Gastroesophageal sphincter (tissue), 4 donors: ENCODE measurements at regions not wholly inside any gene's neighbourhood (a gene's known extent, or its start where the extent isn't known, plus 50 kb on each side); places are given as distances from the start of the nearest gene placed in this dataset.

ENCODE experiments used
- ATAC-seq: fragments of 150-250 bp; one replicate; pipeline ENCODE4 v1.9.1; 2016; ENCODE audit warnings: mild to moderate bottlenecking, moderate library complexity
- H3K27ac ChIP-seq, 4 donors: fragments of 200-600 bp; sonication (generic) in 3 of 4; 1 replicate in 3 of 4; 2 replicates in 1 of 4; pipeline ENCODE4 v1.5.1; 2016 to 2019
- H3K27me3 ChIP-seq: fragments of 200-600 bp; sonication (generic); one replicate; pipeline ENCODE4 v1.5.1; 2019
- H3K36me3 ChIP-seq, 2 donors: fragments of 200-600 bp; sonication (generic); one replicate each; pipeline ENCODE4 v1.5.1; 2019; ENCODE audit warnings: control low read depth in 1 of 2
- H3K4me1 ChIP-seq, 3 donors: fragments of 200-600 bp; sonication (generic); 1 replicate in 2 of 3; 2 replicates in 1 of 3; pipeline ENCODE4 v1.5.1; 2016 to 2019; ENCODE audit warnings: control low read depth in 2 of 3
- H3K4me3 ChIP-seq, 2 donors: fragments of 200-600 bp; sonication (generic); one replicate each; pipeline ENCODE4 v1.5.1; 2019; ENCODE audit warnings: mild to moderate bottlenecking in 1 of 2, moderate library complexity in 1 of 2
- H3K9me3 ChIP-seq, 3 donors: fragments of 200-600 bp; sonication (generic); one replicate each; pipeline ENCODE4 v1.5.1; 2017 to 2019; ENCODE audit warnings: control low read depth in 2 of 3
- EP300 ChIP-seq: sonication (generic); formaldehyde crosslinking; IDR thresholded peaks from one replicate; pipeline ENCODE4 v1.6.1; 2017; ENCODE audit warnings: antibody characterized with exemption, mild to moderate bottlenecking
- POLR2A ChIP-seq, 2 donors: fragments of 450-650 bp; IDR thresholded peaks; one replicate each; pipeline ENCODE4 v1.6.1; 2017; ENCODE audit warnings: antibody characterized with exemption in 2 of 2, mild to moderate bottlenecking in 2 of 2, moderate library complexity in 1 of 2
- POLR2AphosphoS5 ChIP-seq: sonication (generic); formaldehyde crosslinking; IDR thresholded peaks from one replicate; pipeline ENCODE4 v1.6.1; 2017; ENCODE audit warnings: antibody characterized with exemption
- WGBS, 2 donors: methylation state at CpG; one replicate each; pipeline ENCODE4 v1.1.5; 2018; ENCODE audit warnings: low coverage in 1 of 2; 5-methylcytosine and 5-hydroxymethylcytosine counted together
- TF ChIP-seq, protein P1 (sequence below), 4 experiments: fragments of 200-600 bp in 2 of 4; fragments of 450-650 bp in 2 of 4; sonication (generic) in 1 of 4; IDR thresholded peaks; one replicate each; pipeline ENCODE4 v1.5.1; 2017 to 2019; ENCODE audit warnings: antibody characterized with exemption in 4 of 4, mild to moderate bottlenecking in 2 of 4, moderate library complexity in 2 of 4

DNA sequence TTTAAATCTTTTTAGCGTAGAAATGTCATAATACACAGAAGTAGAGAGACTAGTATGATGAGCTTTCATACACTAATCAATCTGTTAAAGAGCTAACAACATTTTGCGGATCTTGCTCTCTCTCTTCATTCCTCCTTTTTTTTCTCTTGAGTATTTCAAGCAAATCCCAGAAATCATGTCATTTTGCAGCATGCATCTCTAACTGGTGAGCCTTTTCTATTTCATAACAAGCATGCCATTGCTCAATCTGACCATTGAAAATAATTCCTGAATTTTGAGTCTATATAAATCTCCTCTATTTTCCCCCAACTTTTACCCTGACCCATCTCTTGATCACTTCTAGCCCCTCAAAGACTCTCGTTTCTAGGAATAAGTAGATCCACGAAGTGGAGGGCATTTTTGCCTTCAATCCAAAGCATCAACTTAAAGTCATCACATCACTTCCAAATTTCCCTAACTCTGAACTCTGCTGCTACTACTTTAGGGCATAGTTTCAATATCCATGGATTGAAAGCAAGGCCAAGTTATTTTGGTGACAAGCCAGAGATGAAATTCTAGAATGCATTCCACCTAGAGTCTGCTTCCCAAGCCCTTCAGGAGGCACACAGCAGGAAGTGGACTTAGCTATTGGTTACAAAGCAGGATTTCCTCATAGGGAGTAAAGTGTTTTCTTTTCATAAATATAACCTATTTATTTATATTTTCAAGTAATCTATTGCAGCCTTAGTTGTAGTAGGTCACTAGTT lies 253.5 kb upstream of the ZPLD1 start:
- 82 to 83% methylated on average over 4 of the region's 4 CpGs for WGBS, 2 donors
- H3K36me3 ChIP-seq, result no peaks in the 10 kb centered on the region
- no peaks in the 10 kb centered on the region for H3K27me3 ChIP-seq
- ATAC-seq, result peak; percentile 66
- TF ChIP-seq POLR2A (IDR thresholded peaks at IDR 0.05) (no peak), EP300 (no peak), POLR2AphosphoS5 (peak; percentile 47)
- H3K4me3 ChIP-seq, result no peak overlapping the region
- H3K27ac ChIP-seq, result peak overlapping the region; percentile 50 to 73 (median 63)
- H3K4me1 ChIP-seq, result peaks cover 7 to 45% (median 21%) of the 10 kb centered on the region in 3 donors
- no peaks in the 10 kb centered on the region for H3K9me3 ChIP-seq

DNA sequence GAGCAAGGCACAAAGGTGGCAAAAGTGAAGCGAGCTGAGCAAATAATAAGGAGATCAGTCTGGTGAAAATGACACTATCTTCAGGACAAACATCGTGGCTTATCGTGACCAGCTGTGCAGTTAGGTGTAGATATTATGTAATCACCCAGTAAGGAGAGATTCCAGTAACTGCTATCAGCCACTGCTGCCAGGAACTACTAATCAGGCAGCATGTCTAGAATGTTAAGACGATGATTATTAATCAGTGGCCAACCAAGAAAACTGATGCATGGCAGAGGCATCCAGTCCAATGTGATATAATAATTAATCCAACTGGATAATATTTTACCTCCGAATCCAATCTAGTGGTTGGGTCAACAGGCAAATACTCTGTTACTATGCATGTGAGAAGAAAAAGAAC lies 252.7 kb upstream of the ZPLD1 start:
- H3K4me3 ChIP-seq, result no peak overlapping the region
- no peaks in the 10 kb centered on the region for H3K36me3 ChIP-seq
- peaks cover 7 to 45% (median 21%) of the 10 kb centered on the region in 3 donors for H3K4me1 ChIP-seq
- no peaks in the 10 kb centered on the region for H3K27me3 ChIP-seq
- H3K9me3 ChIP-seq, result no peaks in the 10 kb centered on the region
- ATAC-seq, result no peak
- peak overlapping the region; percentile 47 to 73 (median 56) for H3K27ac ChIP-seq
- TF ChIP-seq EP300, result no peak
- TF ChIP-seq, protein P1, sequence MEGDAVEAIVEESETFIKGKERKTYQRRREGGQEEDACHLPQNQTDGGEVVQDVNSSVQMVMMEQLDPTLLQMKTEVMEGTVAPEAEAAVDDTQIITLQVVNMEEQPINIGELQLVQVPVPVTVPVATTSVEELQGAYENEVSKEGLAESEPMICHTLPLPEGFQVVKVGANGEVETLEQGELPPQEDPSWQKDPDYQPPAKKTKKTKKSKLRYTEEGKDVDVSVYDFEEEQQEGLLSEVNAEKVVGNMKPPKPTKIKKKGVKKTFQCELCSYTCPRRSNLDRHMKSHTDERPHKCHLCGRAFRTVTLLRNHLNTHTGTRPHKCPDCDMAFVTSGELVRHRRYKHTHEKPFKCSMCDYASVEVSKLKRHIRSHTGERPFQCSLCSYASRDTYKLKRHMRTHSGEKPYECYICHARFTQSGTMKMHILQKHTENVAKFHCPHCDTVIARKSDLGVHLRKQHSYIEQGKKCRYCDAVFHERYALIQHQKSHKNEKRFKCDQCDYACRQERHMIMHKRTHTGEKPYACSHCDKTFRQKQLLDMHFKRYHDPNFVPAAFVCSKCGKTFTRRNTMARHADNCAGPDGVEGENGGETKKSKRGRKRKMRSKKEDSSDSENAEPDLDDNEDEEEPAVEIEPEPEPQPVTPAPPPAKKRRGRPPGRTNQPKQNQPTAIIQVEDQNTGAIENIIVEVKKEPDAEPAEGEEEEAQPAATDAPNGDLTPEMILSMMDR (IDR thresholded peaks at IDR 0.05), result no peak
- no peak for TF ChIP-seq POLR2A (IDR thresholded peaks at IDR 0.05)
- peak; percentile 60 for TF ChIP-seq POLR2AphosphoS5
- WGBS, 2 donors, result 27 to 65% methylated on average over 4 to 5 of the region's 5 CpGs

DNA sequence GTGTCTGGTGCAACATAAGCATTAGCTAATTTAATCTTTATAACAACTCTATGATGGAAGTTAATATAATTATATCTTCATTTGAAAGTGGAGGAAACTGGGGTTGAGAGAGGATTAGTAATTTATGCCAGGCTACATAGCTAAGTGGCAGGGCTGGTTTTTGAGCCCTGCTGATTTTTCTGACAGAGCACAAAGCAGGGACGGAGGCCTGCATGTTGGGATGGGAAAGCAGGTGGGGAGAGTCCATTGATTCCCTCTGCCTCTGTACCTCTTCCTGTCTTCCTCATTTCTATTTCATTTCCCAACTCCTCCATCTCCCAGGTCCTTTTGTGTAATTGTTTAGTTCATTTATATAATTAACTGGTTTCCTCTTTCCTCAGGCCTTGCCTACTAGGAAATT lies 251.6 kb upstream of the ZPLD1 start:
- Histone ChIP-seq H3K27me3 (no peaks in the 10 kb centered on the region), H3K27ac (no peak overlapping the region), H3K9me3 (no peaks in the 10 kb centered on the region), H3K4me3 (no peak overlapping the region), H3K4me1 (peaks cover 7 to 44% (median 21%) of the 10 kb centered on the region in 3 donors), H3K36me3 (no peaks in the 10 kb centered on the region)
- WGBS, 2 donors, result 62 to 100% methylated on average over 1 of the region's 1 CpG
- ATAC-seq, result no peak
- TF ChIP-seq POLR2A (IDR thresholded peaks at IDR 0.05) (no peak), EP300 (no peak), POLR2AphosphoS5 (no peak)
- TF ChIP-seq, protein P1 (IDR thresholded peaks at IDR 0.05), result no peak

GRCh38 chr3:102183623-102184022 lies 251.2 kb upstream of the ZPLD1 start:
- 86 to 100% methylated on average over 1 of the region's 1 CpG for WGBS, 2 donors
- no peak for ATAC-seq
- Histone ChIP-seq H3K36me3 (no peaks in the 10 kb centered on the region), H3K4me1 (peaks cover 7 to 39% (median 21%) of the 10 kb centered on the region in 3 donors), H3K4me3 (no peak overlapping the region), H3K27me3 (no peaks in the 10 kb centered on the region), H3K9me3 (no peaks in the 10 kb centered on the region), H3K27ac (no peak overlapping the region)
- TF ChIP-seq EP300, result no peak
- TF ChIP-seq POLR2A (IDR thresholded peaks at IDR 0.05), result no peak

GRCh38 chr3:102189541-102189940 lies 245.3 kb upstream of the ZPLD1 start:
- Histone ChIP-seq H3K27ac (no peak overlapping the region), H3K27me3 (no peaks in the 10 kb centered on the region), H3K4me3 (no peak overlapping the region), H3K4me1 (peaks cover 0 to 19% (median 3%) of the 10 kb centered on the region in 3 donors), H3K9me3 (no peaks in the 10 kb centered on the region), H3K36me3 (no peaks in the 10 kb centered on the region)
- WGBS, 2 donors, result 42 to 67% methylated on average over 2 of the region's 2 CpGs
- no peak for ATAC-seq
- TF ChIP-seq POLR2AphosphoS5, result no peak
- no peak for TF ChIP-seq POLR2A (IDR thresholded peaks at IDR 0.05)
- TF ChIP-seq, protein P1 (IDR thresholded peaks at IDR 0.05), result no peak
- no peak for TF ChIP-seq EP300
